ENCODE measurements at regions not wholly inside any gene's neighbourhood (a gene's known extent, or its start where the extent isn't known, plus 50 kb on each side); places are given as distances from the start of the nearest gene placed in this dataset.

DNA sequence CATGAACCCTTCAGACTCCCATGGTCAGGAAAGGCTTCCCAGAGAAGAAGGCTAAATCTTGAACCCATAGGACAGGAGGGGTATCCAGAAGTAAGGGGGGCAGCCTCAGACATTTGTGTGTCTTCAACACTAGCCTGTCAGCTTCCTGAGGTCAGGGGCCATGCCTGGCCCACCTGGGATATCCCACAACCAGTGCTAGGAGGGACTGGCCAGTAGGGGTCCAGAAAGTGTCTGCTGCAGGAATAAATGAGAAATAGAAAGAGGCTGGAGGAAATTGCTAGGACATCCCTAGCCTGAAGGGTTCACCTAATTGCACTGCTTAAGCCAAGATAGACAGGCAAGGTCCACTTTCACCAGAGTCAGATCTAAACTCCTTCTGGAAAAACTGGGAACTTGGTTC, 799.6 kb upstream of the ID2 start:
- no peak for DNase-seq (ENCODE audit: low read depth, low spot score)
- no peak overlapping the region for H3K4me3 ChIP-seq (ENCODE audit: low read depth, low read length)
- TF ChIP-seq, protein P1, sequence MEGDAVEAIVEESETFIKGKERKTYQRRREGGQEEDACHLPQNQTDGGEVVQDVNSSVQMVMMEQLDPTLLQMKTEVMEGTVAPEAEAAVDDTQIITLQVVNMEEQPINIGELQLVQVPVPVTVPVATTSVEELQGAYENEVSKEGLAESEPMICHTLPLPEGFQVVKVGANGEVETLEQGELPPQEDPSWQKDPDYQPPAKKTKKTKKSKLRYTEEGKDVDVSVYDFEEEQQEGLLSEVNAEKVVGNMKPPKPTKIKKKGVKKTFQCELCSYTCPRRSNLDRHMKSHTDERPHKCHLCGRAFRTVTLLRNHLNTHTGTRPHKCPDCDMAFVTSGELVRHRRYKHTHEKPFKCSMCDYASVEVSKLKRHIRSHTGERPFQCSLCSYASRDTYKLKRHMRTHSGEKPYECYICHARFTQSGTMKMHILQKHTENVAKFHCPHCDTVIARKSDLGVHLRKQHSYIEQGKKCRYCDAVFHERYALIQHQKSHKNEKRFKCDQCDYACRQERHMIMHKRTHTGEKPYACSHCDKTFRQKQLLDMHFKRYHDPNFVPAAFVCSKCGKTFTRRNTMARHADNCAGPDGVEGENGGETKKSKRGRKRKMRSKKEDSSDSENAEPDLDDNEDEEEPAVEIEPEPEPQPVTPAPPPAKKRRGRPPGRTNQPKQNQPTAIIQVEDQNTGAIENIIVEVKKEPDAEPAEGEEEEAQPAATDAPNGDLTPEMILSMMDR (IDR thresholded peaks at IDR 0.05; ENCODE audit: insufficient read depth, low read length, missing control alignments) = no peak
- ChIA-PET POLR2A (no interaction called here), CTCF (no interaction called here)

DNA sequence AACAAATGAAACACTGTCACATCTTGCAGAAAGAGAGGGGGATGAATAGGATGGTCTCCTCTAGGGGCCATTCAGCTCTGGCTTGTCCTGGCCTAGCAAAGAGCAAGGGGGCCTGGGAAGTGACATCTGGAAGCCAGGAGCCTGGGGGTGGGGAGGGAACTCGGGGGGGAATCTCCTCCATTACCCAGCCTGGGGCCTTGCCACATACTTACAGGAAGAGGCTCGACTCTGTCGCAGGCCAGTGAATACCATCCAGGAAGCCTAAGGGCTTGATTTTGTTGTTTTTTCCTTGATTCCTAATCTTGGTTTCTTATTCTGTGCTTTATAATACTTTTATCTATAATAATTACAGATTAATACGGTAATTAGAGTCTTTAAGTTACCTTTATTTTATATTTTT, 797.5 kb upstream of the ID2 start:
- H3K4me3 ChIP-seq (ENCODE audit: low read depth, low read length) = no peak overlapping the region
- no peak for DNase-seq (ENCODE audit: low read depth, low spot score)
- ChIA-PET POLR2A (no interaction called here), CTCF (no interaction called here)
- TF ChIP-seq, protein P1 (IDR thresholded peaks at IDR 0.05; ENCODE audit: insufficient read depth, low read length, missing control alignments) = no peak

DNA sequence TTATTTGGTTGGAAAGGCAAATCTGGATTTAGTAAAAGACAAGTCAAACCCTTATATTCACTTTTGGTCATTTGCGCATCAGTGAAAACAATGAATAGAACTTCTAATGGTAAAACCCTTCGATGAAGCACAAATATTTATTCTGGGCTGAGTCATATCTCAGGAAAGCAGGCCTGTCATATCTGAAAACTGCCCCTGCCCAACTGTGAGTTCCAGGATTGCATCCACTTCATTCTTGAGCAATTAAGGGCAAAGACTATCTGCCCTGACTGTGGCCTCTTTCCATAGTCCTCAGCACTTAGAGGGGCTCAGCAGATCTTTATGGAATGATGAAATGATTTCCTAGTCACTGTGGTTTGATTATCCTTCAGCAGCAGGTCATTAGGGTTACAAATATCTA, 795.2 kb upstream of the ID2 start:
- H3K4me3 ChIP-seq (ENCODE audit: low read depth, low read length) = no peak overlapping the region
- TF ChIP-seq, protein P1 (IDR thresholded peaks at IDR 0.05; ENCODE audit: insufficient read depth, low read length, missing control alignments) = no peak
- POLR2A ChIA-PET = no interaction called here
- no peak for DNase-seq (ENCODE audit: low read depth, low spot score)
- CTCF ChIA-PET = interaction anchor here (1.2 kb wide), 1 partner anchor 27 kb away, joined by 3 read pairs; no protein-coding TSS in a partner anchor

DNA sequence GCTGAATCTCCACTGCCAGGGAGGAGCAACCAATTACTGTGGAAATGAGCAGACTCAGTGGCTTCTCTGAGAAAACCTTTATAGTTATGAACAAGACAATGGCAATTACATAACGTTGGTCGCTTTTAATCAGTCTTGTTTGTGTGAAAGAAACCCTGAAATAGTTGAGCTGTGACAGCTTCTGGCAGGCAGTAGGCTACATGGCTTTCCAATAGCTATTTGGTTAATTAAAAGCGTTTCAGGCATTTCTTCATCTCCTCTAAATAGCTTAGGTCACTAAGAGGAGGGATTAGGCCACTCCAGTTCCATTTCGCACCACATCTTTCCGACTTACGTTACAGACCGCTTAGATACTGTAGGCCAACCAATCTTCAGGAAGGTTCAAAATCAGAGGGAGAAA, 794.4 kb upstream of the ID2 start:
- no peak overlapping the region for H3K4me3 ChIP-seq (ENCODE audit: low read depth, low read length)
- POLR2A ChIA-PET = no interaction called here
- TF ChIP-seq, protein P1 (IDR thresholded peaks at IDR 0.05; ENCODE audit: insufficient read depth, low read length, missing control alignments) = no peak
- CTCF ChIA-PET = no interaction called here
- no peak for DNase-seq (ENCODE audit: low read depth, low spot score)

GRCh38 chr2:7888876-7889275, 793.0 kb upstream of the ID2 start:
- ChIA-PET POLR2A (no interaction called here), CTCF (interaction anchor here (1.0 kb wide), 1 partner anchor 9 kb away, joined by 3 read pairs; no protein-coding TSS in a partner anchor)
- no peak overlapping the region for H3K4me3 ChIP-seq (ENCODE audit: low read depth, low read length)

GRCh38 chr2:7891312-7891711, 790.5 kb upstream of the ID2 start:
- no peak for DNase-seq (ENCODE audit: low read depth, low spot score)
- POLR2A ChIA-PET = no interaction called here
- TF ChIP-seq, protein P1 (IDR thresholded peaks at IDR 0.05; ENCODE audit: insufficient read depth, low read length, missing control alignments) = no peak
- H3K4me3 ChIP-seq (ENCODE audit: low read depth, low read length) = no peak overlapping the region
- CTCF ChIA-PET = interaction anchor here (1.8 kb wide), 1 partner anchor 11 kb away, joined by 4 read pairs; no protein-coding TSS in a partner anchor

More at GRCh38 chr2:7888876-7889275, 793.0 kb upstream of the ID2 start:
- DNase-seq (ENCODE audit: low read depth, low spot score) = no peak
- TF ChIP-seq, protein P1 (IDR thresholded peaks at IDR 0.05; ENCODE audit: insufficient read depth, low read length, missing control alignments) = no peak
